ENCODE measurements at regions not wholly inside any gene's neighbourhood (a gene's known extent, or its start where the extent isn't known, plus 50 kb on each side); places are given as distances from the start of the nearest gene placed in this dataset.
A peak's percentile ranks its signal among the peaks of the same experiment; 100 is the strongest.

DNA sequence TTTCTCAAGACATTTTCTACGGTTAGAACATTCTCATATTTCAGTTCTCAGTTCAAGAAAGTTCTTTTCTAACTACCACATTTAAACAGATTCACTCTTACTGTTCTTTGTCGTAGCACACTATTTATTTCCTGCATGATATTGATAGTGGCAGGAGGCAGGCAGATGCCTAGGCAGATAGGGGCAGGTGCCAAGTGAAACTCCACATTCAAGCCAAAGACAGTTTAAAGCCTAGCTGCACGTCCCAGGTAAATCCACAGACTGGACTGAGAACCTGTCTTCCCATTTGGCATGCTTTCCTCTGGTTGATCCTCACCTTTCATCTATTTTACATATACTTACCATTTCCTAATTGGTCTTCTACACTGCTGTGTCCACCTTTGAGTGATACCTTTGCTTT lies 359.3 kb downstream of the TMX3 start:
- H3K9me2 ChIP-seq (replicated peaks; ENCODE audit: insufficient read depth): no peaks in the 10 kb centered on the region
- no peak overlapping the region for H2AFZ ChIP-seq
- DNase-seq (ENCODE audit: low spot score): no peak
- no peaks in the 10 kb centered on the region for H3K27me3 ChIP-seq
- H4K20me1 ChIP-seq (ENCODE audit: insufficient read depth, poor library complexity, severe bottlenecking): no peaks in the 10 kb centered on the region
- no peaks in the 10 kb centered on the region for H3K36me3 ChIP-seq (replicated peaks; ENCODE audit: insufficient read depth, low read depth)
- TF ChIP-seq EZH2 (IDR thresholded peaks at IDR 0.05; ENCODE audit: borderline replicate concordance) (no peak), EZH2phosphoT487 (IDR thresholded peaks at IDR 0.05; ENCODE audit: low read depth, severe bottlenecking, unreplicated experiment) (no peak)
- TF ChIP-seq, protein P1, sequence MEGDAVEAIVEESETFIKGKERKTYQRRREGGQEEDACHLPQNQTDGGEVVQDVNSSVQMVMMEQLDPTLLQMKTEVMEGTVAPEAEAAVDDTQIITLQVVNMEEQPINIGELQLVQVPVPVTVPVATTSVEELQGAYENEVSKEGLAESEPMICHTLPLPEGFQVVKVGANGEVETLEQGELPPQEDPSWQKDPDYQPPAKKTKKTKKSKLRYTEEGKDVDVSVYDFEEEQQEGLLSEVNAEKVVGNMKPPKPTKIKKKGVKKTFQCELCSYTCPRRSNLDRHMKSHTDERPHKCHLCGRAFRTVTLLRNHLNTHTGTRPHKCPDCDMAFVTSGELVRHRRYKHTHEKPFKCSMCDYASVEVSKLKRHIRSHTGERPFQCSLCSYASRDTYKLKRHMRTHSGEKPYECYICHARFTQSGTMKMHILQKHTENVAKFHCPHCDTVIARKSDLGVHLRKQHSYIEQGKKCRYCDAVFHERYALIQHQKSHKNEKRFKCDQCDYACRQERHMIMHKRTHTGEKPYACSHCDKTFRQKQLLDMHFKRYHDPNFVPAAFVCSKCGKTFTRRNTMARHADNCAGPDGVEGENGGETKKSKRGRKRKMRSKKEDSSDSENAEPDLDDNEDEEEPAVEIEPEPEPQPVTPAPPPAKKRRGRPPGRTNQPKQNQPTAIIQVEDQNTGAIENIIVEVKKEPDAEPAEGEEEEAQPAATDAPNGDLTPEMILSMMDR (IDR thresholded peaks at IDR 0.05; ENCODE audit: poor library complexity): no peak
- H3K27ac ChIP-seq: no peak overlapping the region
- no peaks in the 10 kb centered on the region for H3K79me2 ChIP-seq
- no peak overlapping the region for H3K4me2 ChIP-seq
- WGBS (ENCODE audit: low lambda C conversion rate, missing lambda C conversion rate): 52% methylated on average over 3 of the region's 3 CpGs
- H3K4me1 ChIP-seq (ENCODE audit: insufficient read depth): no peaks in the 10 kb centered on the region
- no peaks in the 10 kb centered on the region for H3K9me3 ChIP-seq (ENCODE audit: low read depth)
- no peak overlapping the region for H3K4me3 ChIP-seq

DNA sequence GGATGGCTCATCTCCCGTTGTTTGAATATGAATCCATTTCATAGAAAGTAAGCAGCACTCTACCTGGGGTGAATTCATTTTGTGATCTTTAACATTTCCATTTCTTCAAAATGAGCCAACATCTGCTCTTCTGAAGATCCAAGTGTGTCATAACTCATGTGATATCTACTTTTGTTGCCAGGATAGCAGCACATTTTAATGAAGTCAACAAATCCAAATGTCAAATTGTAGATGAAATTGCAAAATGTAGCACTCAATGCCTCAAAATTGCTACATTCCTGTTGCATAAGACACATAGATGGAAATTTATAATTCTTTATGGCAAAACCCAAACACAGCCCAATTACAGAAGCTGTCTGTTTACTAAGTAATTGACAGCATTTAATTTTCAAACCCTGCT lies 360.7 kb downstream of the TMX3 start:
- Histone ChIP-seq H3K79me2 (no peaks in the 10 kb centered on the region), H3K36me3 (replicated peaks; ENCODE audit: insufficient read depth, low read depth) (no peaks in the 10 kb centered on the region), H3K4me3 (no peak overlapping the region), H3K27ac (no peak overlapping the region), H3K4me2 (no peak overlapping the region), H2AFZ (no peak overlapping the region), H4K20me1 (ENCODE audit: insufficient read depth, poor library complexity, severe bottlenecking) (no peaks in the 10 kb centered on the region), H3K9me3 (ENCODE audit: low read depth) (no peaks in the 10 kb centered on the region), H3K27me3 (no peaks in the 10 kb centered on the region), H3K4me1 (ENCODE audit: insufficient read depth) (no peaks in the 10 kb centered on the region), H3K9me2 (replicated peaks; ENCODE audit: insufficient read depth) (no peaks in the 10 kb centered on the region)
- TF ChIP-seq EZH2 (IDR thresholded peaks at IDR 0.05; ENCODE audit: borderline replicate concordance) (no peak), EZH2phosphoT487 (IDR thresholded peaks at IDR 0.05; ENCODE audit: low read depth, severe bottlenecking, unreplicated experiment) (no peak)
- TF ChIP-seq, protein P1 (IDR thresholded peaks at IDR 0.05; ENCODE audit: poor library complexity): no peak
- no peak for DNase-seq (ENCODE audit: low spot score)
- 93% methylated on average over 1 of the region's 1 CpG for WGBS (ENCODE audit: low lambda C conversion rate, missing lambda C conversion rate)

DNA sequence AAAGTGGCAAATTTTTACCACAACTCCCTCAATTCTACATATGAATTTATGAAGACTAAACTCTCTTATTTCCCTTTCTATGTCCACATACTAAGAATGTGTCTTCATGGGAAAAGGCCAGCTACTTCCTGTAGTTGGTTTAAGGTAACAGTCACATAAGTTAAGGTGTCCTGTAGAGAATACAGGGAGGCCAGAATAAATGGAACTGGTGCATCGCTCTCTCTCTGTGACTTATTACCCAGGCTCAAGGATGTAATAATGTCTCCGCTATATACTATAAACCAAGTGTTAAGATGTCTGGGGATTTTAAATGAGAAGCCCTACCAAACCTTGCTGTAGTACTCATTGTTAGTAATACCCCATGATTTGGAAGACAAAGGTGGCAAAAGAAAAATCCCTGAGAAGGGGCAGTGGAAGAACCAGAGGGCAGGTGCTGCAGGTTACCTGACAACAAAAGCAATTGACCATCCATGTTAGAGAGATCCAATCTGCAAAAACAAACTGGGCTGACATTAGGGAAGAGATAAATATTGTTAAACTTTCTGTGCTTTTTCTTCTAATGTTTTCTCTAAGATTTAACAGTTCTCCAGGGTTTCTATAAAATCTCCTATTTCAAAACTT lies 372.8 kb downstream of the TMX3 start:
- no peaks in the 10 kb centered on the region for H3K9me3 ChIP-seq (ENCODE audit: low read depth)
- TF ChIP-seq EZH2phosphoT487 (IDR thresholded peaks at IDR 0.05; ENCODE audit: low read depth, severe bottlenecking, unreplicated experiment): no peak
- TF ChIP-seq EZH2 (IDR thresholded peaks at IDR 0.05; ENCODE audit: borderline replicate concordance): no peak
- TF ChIP-seq, protein P1 (IDR thresholded peaks at IDR 0.05; ENCODE audit: poor library complexity): no peak
- DNase-seq (ENCODE audit: low spot score): no peak
- no peaks in the 10 kb centered on the region for H3K4me1 ChIP-seq (ENCODE audit: insufficient read depth)
- H2AFZ ChIP-seq: no peak overlapping the region
- no peaks in the 10 kb centered on the region for H3K9me2 ChIP-seq (replicated peaks; ENCODE audit: insufficient read depth)
- no peaks in the 10 kb centered on the region for H4K20me1 ChIP-seq (ENCODE audit: insufficient read depth, poor library complexity, severe bottlenecking)
- H3K36me3 ChIP-seq (replicated peaks; ENCODE audit: insufficient read depth, low read depth): no peaks in the 10 kb centered on the region
- no peak overlapping the region for H3K27ac ChIP-seq
- no peaks in the 10 kb centered on the region for H3K79me2 ChIP-seq
- no peaks in the 10 kb centered on the region for H3K27me3 ChIP-seq
- H3K4me2 ChIP-seq: peak overlapping the region; percentile 9
- H3K4me3 ChIP-seq: no peak overlapping the region
- 98% methylated on average over 2 of the region's 2 CpGs for WGBS (ENCODE audit: low lambda C conversion rate, missing lambda C conversion rate)

Measured in hepatocyte (in vitro differentiated cells).